ENCODE measurements at regions not wholly inside any gene's neighbourhood (a gene's known extent, or its start where the extent isn't known, plus 50 kb on each side); places are given as distances from the start of the nearest gene placed in this dataset.

GRCh38 chrX:7775987-7776386 is 67.0 kb upstream of the VCX start:
- TF ChIP-seq YY1 (IDR thresholded peaks at IDR 0.05; ENCODE audit: insufficient read depth, insufficient read length), result no peak
- TF ChIP-seq ZNF274 (IDR thresholded peaks at IDR 0.05; ENCODE audit: low read depth, low read length), result no peak
